AG08396 (cell line): ENCODE measurements at regions not wholly inside any gene's neighbourhood (a gene's known extent, or its start where the extent isn't known, plus 50 kb on each side); places are given as distances from the start of the nearest gene placed in this dataset.
A peak's percentile ranks its signal among the peaks of the same experiment; 100 is the strongest.
"Not testable (repeated sequence)": the region's sequence is repeated elsewhere in the genome, so short reads cannot be mapped to it uniquely, and the experiment has no call there.

Experiments used
- DNase-seq: peaks from one replicate; pipeline ENCODE4 v3.0.0; 2012; ENCODE audit warnings: low spot score, mixed read lengths

- DNase-seq = no peak
These were observed 391.6 kb upstream of the FKBP1C start for GRCh38 chr6:62819640-62820039.

- DNase-seq = no peak
These were observed 402.5 kb upstream of the FKBP1C start for GRCh38 chr6:62808565-62809293.

- DNase-seq = no peak
These were observed 405.8 kb upstream of the FKBP1C start for GRCh38 chr6:62805431-62805830.

- DNase-seq = no peak
These were observed 408.2 kb upstream of the FKBP1C start for GRCh38 chr6:62803094-62803493.

GRCh38 chr6:62797190-62797589 lies 414.1 kb upstream of the FKBP1C start:
- no peak for DNase-seq

GRCh38 chr6:62775427-62776022 lies 435.7 kb upstream of the FKBP1C start:
- DNase-seq = peak; percentile 1

- DNase-seq = not testable (repeated sequence)
These were observed 445.1 kb upstream of the FKBP1C start for GRCh38 chr6:62766174-62766573.

GRCh38 chr6:62764841-62765240 lies 446.4 kb upstream of the FKBP1C start:
- no peak for DNase-seq

- no peak for DNase-seq
These were observed 447.9 kb upstream of the FKBP1C start for GRCh38 chr6:62763125-62763912.

- no peak for DNase-seq
These were observed 460.9 kb upstream of the KHDRBS2 start for GRCh38 chr6:62746968-62747367.

- no peak for DNase-seq
These were observed 460.1 kb upstream of the KHDRBS2 start for GRCh38 chr6:62746161-62746560.

GRCh38 chr6:62740596-62740995 lies 454.6 kb upstream of the KHDRBS2 start:
- DNase-seq = no peak

- no peak for DNase-seq
These were observed 454.1 kb upstream of the KHDRBS2 start for GRCh38 chr6:62740171-62740570.

GRCh38 chr6:62737792-62738191 lies 451.8 kb upstream of the KHDRBS2 start:
- no peak for DNase-seq

GRCh38 chr6:62721408-62721807 lies 435.4 kb upstream of the KHDRBS2 start:
- DNase-seq = no peak

- no peak for DNase-seq
These were observed 430.7 kb upstream of the KHDRBS2 start for GRCh38 chr6:62716719-62717118.

GRCh38 chr6:62714112-62714511 lies 428.1 kb upstream of the KHDRBS2 start:
- no peak for DNase-seq

- DNase-seq = no peak
These were observed 425.7 kb upstream of the KHDRBS2 start for GRCh38 chr6:62711750-62712149.

GRCh38 chr6:62707914-62708313 lies 421.9 kb upstream of the KHDRBS2 start:
- no peak for DNase-seq

GRCh38 chr6:62707156-62707555 lies 421.1 kb upstream of the KHDRBS2 start:
- no peak for DNase-seq

GRCh38 chr6:62683063-62683462 lies 397.0 kb upstream of the KHDRBS2 start:
- no peak for DNase-seq

- no peak for DNase-seq
These were observed 395.1 kb upstream of the KHDRBS2 start for GRCh38 chr6:62681108-62681507.

GRCh38 chr6:62672989-62673388 lies 387.0 kb upstream of the KHDRBS2 start:
- DNase-seq = no peak
